WTC11 (cell line): ENCODE measurements at regions not wholly inside any gene's neighbourhood (a gene's known extent, or its start where the extent isn't known, plus 50 kb on each side); places are given as distances from the start of the nearest gene placed in this dataset.
"Not testable (repeated sequence)": the region's sequence is repeated elsewhere in the genome, so short reads cannot be mapped to it uniquely, and the experiment has no call there.

Experiments used
- ATAC-seq: fragments of 200-7000 bp; cut with Tn5 transposase; 2 replicates; pipeline ENCODE4 v1.10.0; 2021; ENCODE audit warnings: mild to moderate bottlenecking, moderate library complexity
- CTCF ChIA-PET: fragments of 300-600 bp; sonication (Branson Sonifier 250); formaldehyde crosslinking; loops from one replicate; lab custom pipeline; 2021; ENCODE audit warnings: antibody characterized with exemption; lab: Charles Lee
- POLR2A ChIA-PET: fragments of 350-600 bp; sonication (Branson Sonifier 250); formaldehyde crosslinking; loops from one replicate; lab custom pipeline; 2021; ENCODE audit warnings: antibody characterized with exemption; lab: Charles Lee
- DNase-seq: peaks from one replicate; pipeline ENCODE4 v3.0.0; 2021; ENCODE audit warnings: low spot score
- H3K27ac Mint-ChIP-seq: 2 replicates; pipeline ENCODE4 v1.8.0; 2021; ENCODE audit warnings: mixed read lengths
- H3K27me3 Mint-ChIP-seq: 2 replicates; pipeline ENCODE4 v1.8.0; 2021; ENCODE audit warnings: low read depth, mild to moderate bottlenecking, moderate library complexity, mixed read lengths
- H3K36me3 Mint-ChIP-seq: 2 replicates; pipeline ENCODE4 v1.8.0; 2021; ENCODE audit warnings: mixed read lengths
- H3K4me1 Mint-ChIP-seq: 2 replicates; pipeline ENCODE4 v1.8.0; 2022; ENCODE audit warnings: mixed read lengths
- H3K4me3 Mint-ChIP-seq: 2 replicates; pipeline ENCODE4 v1.8.0; 2021; ENCODE audit warnings: mild to moderate bottlenecking, moderate library complexity, mixed read lengths
- H3K9me3 Mint-ChIP-seq: 2 replicates; pipeline ENCODE4 v1.8.0; 2021; ENCODE audit warnings: mixed read lengths
- ATF1 ChIP-seq: sonication (generic); formaldehyde crosslinking; IDR thresholded peaks from 2 replicates; pipeline ENCODE4 v1.8.1; 2023; ENCODE audit warnings: mild to moderate bottlenecking, moderate library complexity, missing genetic modification reagents
- E2F1 ChIP-seq: sonication (generic); formaldehyde crosslinking; IDR thresholded peaks from 2 replicates; pipeline ENCODE4 v1.8.0; 2022; ENCODE audit warnings: mild to moderate bottlenecking, missing genetic modification reagents
- E2F4 ChIP-seq: sonication (generic); formaldehyde crosslinking; IDR thresholded peaks from 2 replicates; pipeline ENCODE4 v1.8.1; 2022; ENCODE audit warnings: low read depth, mild to moderate bottlenecking, moderate library complexity, missing genetic modification reagents, borderline replicate concordance
- FOXK1 ChIP-seq: sonication (generic); formaldehyde crosslinking; IDR thresholded peaks from 2 replicates; pipeline ENCODE4 v1.8.0; 2022; ENCODE audit warnings: mild to moderate bottlenecking, moderate library complexity, missing genetic modification reagents
- HMGA2 ChIP-seq: fragments of 250-450 bp; sonication (Bioruptor Pico); IDR thresholded peaks from 2 replicates; pipeline ENCODE4 v1.4.0; 2021; ENCODE audit warnings: mild to moderate bottlenecking, moderate library complexity
- HMGXB4 ChIP-seq: sonication (generic); formaldehyde crosslinking; IDR thresholded peaks from 2 replicates; pipeline ENCODE4 v1.8.1; 2023; ENCODE audit warnings: mild to moderate bottlenecking, moderate library complexity, missing genetic modification reagents
- IRF2 ChIP-seq: sonication (generic); formaldehyde crosslinking; IDR thresholded peaks from 2 replicates; pipeline ENCODE4 v1.8.0; 2022; ENCODE audit warnings: low read depth, missing genetic modification reagents, borderline replicate concordance
- MYBL2 ChIP-seq: sonication (generic); formaldehyde crosslinking; IDR thresholded peaks from 2 replicates; pipeline ENCODE4 v1.8.1; 2023; ENCODE audit warnings: mild to moderate bottlenecking, moderate library complexity, missing genetic modification reagents
- SOX15 ChIP-seq: fragments of 250-450 bp; sonication (Bioruptor Pico); IDR thresholded peaks from 2 replicates; pipeline ENCODE4 v1.9.0; 2021; ENCODE audit warnings: mild to moderate bottlenecking
- TCF7 ChIP-seq: sonication (generic); formaldehyde crosslinking; IDR thresholded peaks from 2 replicates; pipeline ENCODE4 v1.8.0; 2022; ENCODE audit warnings: mild to moderate bottlenecking, low read depth, missing genetic modification reagents, moderate library complexity
- ZNF232 ChIP-seq: sonication (generic); formaldehyde crosslinking; IDR thresholded peaks from 2 replicates; pipeline ENCODE4 v1.8.0; 2022; ENCODE audit warnings: mild to moderate bottlenecking, missing genetic modification reagents
- ZNF425 ChIP-seq: fragments of 250-450 bp; sonication (Bioruptor Pico); conservative IDR thresholded peaks from 2 replicates; pipeline ENCODE4 v1.9.0; 2021; ENCODE audit warnings: mild to moderate bottlenecking
- ZNF671 ChIP-seq: fragments of 250-450 bp; sonication (Bioruptor Pico); IDR thresholded peaks from 2 replicates; pipeline ENCODE4 v1.8.0; 2021; ENCODE audit warnings: mild to moderate bottlenecking
- TF ChIP-seq, protein P1 (sequence below): sonication (generic); formaldehyde crosslinking; IDR thresholded peaks from 2 replicates; pipeline ENCODE4 v1.8.0; 2023; ENCODE audit warnings: mild to moderate bottlenecking, missing genetic modification reagents
- TF ChIP-seq, protein P2 (sequence below): sonication (generic); formaldehyde crosslinking; IDR thresholded peaks from 2 replicates; pipeline ENCODE4 v1.8.1; 2023; ENCODE audit warnings: mild to moderate bottlenecking, missing genetic modification reagents, moderate library complexity
- TF ChIP-seq, protein P3 (sequence below): fragments of 250-450 bp; sonication (Bioruptor Pico); IDR thresholded peaks from 2 replicates; pipeline ENCODE4 v1.9.0; 2021; ENCODE audit warnings: moderate library complexity, mild to moderate bottlenecking, inconsistent platforms, borderline replicate concordance
- TF ChIP-seq, protein P4 (sequence below): sonication (generic); formaldehyde crosslinking; conservative IDR thresholded peaks from 2 replicates; pipeline ENCODE4 v1.8.1; 2023; ENCODE audit warnings: mild to moderate bottlenecking, low read depth, missing genetic modification reagents, moderate library complexity

- CTCF ChIA-PET, DNase-seq, H3K4me1 Mint-ChIP-seq, ATAC-seq, H3K4me3 Mint-ChIP-seq, POLR2A ChIA-PET, H3K27ac Mint-ChIP-seq, H3K27me3 Mint-ChIP-seq: not testable (repeated sequence)
- Mint-ChIP-seq H3K9me3 (peaks cover 45% of the 10 kb centered on the region), H3K36me3 (peaks cover 14% of the 10 kb centered on the region)
Measured at GRCh38 chr13:68527167-68527566, 1297.0 kb upstream of the PCDH9 start.

- H3K4me1 Mint-ChIP-seq = no peaks in the 10 kb centered on the region
- DNase-seq (no peak), ATAC-seq (no peak)
- peaks cover 45% of the 10 kb centered on the region for H3K9me3 Mint-ChIP-seq
- ChIA-PET POLR2A (no interaction called here), CTCF (no interaction called here)
- H3K36me3 Mint-ChIP-seq = peaks cover 14% of the 10 kb centered on the region
- H3K27ac Mint-ChIP-seq = no peak overlapping the region
- H3K4me3 Mint-ChIP-seq = no peak overlapping the region
- TF ChIP-seq HMGXB4 (CRISPR knock-in tag) (no peak), ZNF425 (no peak), ATF1 (CRISPR knock-in tag) (no peak), HMGA2 (CRISPR knock-in tag) (no peak)
- TF ChIP-seq, protein P1, sequence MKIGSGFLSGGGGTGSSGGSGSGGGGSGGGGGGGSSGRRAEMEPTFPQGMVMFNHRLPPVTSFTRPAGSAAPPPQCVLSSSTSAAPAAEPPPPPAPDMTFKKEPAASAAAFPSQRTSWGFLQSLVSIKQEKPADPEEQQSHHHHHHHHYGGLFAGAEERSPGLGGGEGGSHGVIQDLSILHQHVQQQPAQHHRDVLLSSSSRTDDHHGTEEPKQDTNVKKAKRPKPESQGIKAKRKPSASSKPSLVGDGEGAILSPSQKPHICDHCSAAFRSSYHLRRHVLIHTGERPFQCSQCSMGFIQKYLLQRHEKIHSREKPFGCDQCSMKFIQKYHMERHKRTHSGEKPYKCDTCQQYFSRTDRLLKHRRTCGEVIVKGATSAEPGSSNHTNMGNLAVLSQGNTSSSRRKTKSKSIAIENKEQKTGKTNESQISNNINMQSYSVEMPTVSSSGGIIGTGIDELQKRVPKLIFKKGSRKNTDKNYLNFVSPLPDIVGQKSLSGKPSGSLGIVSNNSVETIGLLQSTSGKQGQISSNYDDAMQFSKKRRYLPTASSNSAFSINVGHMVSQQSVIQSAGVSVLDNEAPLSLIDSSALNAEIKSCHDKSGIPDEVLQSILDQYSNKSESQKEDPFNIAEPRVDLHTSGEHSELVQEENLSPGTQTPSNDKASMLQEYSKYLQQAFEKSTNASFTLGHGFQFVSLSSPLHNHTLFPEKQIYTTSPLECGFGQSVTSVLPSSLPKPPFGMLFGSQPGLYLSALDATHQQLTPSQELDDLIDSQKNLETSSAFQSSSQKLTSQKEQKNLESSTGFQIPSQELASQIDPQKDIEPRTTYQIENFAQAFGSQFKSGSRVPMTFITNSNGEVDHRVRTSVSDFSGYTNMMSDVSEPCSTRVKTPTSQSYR = no peak
- TF ChIP-seq, protein P2, sequence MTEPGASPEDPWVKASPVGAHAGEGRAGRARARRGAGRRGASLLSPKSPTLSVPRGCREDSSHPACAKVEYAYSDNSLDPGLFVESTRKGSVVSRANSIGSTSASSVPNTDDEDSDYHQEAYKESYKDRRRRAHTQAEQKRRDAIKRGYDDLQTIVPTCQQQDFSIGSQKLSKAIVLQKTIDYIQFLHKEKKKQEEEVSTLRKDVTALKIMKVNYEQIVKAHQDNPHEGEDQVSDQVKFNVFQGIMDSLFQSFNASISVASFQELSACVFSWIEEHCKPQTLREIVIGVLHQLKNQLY (CRISPR knock-in tag) = no peak
- TF ChIP-seq, protein P3, sequence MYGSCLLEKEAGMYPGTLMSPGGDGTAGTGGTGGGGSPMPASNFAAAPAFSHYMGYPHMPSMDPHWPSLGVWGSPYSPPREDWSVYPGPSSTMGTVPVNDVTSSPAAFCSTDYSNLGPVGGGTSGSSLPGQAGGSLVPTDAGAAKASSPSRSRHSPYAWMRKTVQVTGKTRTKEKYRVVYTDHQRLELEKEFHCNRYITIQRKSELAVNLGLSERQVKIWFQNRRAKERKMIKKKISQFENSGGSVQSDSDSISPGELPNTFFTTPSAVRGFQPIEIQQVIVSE (CRISPR knock-in tag) = no peak
- no peaks in the 10 kb centered on the region for H3K27me3 Mint-ChIP-seq
Measured at GRCh38 chr13:68523838-68524424, 1293.8 kb upstream of the PCDH9 start.

DNA sequence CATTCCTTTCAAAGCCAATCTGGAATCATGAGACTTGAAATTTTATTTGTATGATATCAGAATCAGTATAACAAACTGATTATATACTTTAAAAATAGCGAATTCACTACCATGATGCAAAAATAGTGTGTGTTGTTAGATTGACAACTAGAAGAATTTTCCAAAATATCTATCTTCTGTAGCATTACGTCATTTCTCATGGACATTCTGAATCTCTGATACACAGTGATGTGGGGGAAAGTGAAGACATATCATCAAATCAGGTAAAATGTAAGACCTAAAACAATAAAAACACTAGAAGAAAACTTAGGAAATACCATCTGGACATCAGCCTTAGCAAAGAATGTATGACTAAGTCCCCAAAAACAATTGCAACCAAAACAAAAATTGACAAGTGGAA lies 1292.0 kb upstream of the PCDH9 start:
- H3K27me3 Mint-ChIP-seq = no peaks in the 10 kb centered on the region
- no peak overlapping the region for H3K27ac Mint-ChIP-seq
- no peak for DNase-seq
- ChIA-PET POLR2A (no interaction called here), CTCF (no interaction called here)
- H3K9me3 Mint-ChIP-seq = peaks cover 28% of the 10 kb centered on the region
- peaks cover 14% of the 10 kb centered on the region for H3K36me3 Mint-ChIP-seq
- ATAC-seq = no peak
- no peak overlapping the region for H3K4me3 Mint-ChIP-seq
- no peaks in the 10 kb centered on the region for H3K4me1 Mint-ChIP-seq
- no peak for TF ChIP-seq ZNF671 (CRISPR knock-in tag)
- no peak for TF ChIP-seq E2F1 (CRISPR knock-in tag)
- TF ChIP-seq ZNF232 (CRISPR knock-in tag) = no peak
- TF ChIP-seq, protein P4, sequence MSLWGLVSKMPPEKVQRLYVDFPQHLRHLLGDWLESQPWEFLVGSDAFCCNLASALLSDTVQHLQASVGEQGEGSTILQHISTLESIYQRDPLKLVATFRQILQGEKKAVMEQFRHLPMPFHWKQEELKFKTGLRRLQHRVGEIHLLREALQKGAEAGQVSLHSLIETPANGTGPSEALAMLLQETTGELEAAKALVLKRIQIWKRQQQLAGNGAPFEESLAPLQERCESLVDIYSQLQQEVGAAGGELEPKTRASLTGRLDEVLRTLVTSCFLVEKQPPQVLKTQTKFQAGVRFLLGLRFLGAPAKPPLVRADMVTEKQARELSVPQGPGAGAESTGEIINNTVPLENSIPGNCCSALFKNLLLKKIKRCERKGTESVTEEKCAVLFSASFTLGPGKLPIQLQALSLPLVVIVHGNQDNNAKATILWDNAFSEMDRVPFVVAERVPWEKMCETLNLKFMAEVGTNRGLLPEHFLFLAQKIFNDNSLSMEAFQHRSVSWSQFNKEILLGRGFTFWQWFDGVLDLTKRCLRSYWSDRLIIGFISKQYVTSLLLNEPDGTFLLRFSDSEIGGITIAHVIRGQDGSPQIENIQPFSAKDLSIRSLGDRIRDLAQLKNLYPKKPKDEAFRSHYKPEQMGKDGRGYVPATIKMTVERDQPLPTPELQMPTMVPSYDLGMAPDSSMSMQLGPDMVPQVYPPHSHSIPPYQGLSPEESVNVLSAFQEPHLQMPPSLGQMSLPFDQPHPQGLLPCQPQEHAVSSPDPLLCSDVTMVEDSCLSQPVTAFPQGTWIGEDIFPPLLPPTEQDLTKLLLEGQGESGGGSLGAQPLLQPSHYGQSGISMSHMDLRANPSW (CRISPR knock-in tag) = no peak
- TF ChIP-seq FOXK1 (CRISPR knock-in tag) = no peak
- no peak for TF ChIP-seq MYBL2
- TF ChIP-seq, protein P3 (CRISPR knock-in tag) = no peak
- TF ChIP-seq SOX15 (CRISPR knock-in tag) = no peak
- TF ChIP-seq IRF2 (CRISPR knock-in tag) = no peak
- no peak for TF ChIP-seq E2F4 (CRISPR knock-in tag)
- TF ChIP-seq TCF7 (CRISPR knock-in tag) = no peak
